ENCODE measurements at regions not wholly inside any gene's neighbourhood (a gene's known extent, or its start where the extent isn't known, plus 50 kb on each side); places are given as distances from the start of the nearest gene placed in this dataset.

- no peak for DNase-seq
These were observed 717.9 kb downstream of the UQCRFS1 start for GRCh38 chr19:28495046-28495445.

- DNase-seq, result no peak
These were observed 718.5 kb downstream of the UQCRFS1 start for GRCh38 chr19:28494461-28494860.

DNA sequence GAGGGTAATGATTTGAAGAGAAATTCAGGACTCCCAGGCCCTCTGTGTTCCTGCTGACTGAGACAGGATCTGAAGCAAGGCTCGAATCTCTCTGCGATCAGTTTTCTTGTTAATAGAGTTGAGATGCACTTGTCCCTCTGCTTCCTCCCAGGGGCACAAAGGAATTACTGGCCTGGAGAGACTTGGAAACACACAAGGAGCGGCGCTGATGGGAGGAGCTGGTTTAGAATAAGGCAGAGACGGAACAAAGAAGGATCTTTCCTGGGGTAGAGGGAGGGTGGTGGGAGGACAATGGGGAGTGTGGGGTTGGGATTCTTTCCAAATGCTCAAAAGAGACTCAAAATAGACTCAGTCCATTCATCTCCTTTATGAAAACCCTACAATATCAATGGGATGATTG is 719.1 kb downstream of the UQCRFS1 start:
- DNase-seq, result no peak

GRCh38 chr19:28492621-28493020 is 720.3 kb downstream of the UQCRFS1 start:
- DNase-seq, result no peak

DNA sequence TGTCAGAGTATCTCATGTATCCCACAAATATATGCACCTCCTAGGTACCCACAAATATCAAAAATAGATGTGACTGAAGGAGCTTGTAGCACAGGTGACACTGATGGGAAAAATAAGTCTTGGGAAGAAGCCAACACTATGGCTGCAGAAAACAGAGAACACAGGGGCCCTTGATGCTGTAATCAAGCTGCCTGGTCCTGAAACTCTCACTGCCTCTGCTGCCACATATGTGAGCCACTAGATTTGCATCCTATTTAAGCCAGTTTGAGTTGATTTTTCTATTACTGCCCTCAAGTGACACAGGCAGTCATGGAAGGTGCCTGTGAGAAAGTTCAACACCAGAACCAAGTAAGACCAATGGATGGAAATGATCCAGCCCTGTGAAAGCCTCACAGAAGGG is 720.8 kb downstream of the UQCRFS1 start:
- no peak for DNase-seq

DNA sequence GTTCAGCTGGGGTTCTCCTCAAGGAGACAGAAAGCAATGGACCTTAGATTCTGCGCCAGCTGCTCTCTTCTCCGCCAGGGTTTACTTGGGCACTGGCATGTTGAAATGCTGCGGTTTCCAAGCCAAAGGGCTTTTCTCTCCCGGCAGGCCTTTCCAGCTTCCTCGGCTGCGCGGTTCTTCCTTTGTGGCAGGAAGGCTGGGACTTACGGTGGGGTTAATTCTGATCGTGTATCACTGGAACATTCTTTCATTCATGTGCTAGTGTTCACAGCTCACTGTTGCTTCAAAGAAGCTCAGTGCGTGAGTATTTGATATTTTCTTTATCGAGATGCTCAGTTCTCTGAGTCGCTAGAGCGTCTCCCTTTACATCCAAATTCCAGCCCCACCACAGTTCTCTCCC is 723.2 kb downstream of the UQCRFS1 start:
- no peak for DNase-seq

DNA sequence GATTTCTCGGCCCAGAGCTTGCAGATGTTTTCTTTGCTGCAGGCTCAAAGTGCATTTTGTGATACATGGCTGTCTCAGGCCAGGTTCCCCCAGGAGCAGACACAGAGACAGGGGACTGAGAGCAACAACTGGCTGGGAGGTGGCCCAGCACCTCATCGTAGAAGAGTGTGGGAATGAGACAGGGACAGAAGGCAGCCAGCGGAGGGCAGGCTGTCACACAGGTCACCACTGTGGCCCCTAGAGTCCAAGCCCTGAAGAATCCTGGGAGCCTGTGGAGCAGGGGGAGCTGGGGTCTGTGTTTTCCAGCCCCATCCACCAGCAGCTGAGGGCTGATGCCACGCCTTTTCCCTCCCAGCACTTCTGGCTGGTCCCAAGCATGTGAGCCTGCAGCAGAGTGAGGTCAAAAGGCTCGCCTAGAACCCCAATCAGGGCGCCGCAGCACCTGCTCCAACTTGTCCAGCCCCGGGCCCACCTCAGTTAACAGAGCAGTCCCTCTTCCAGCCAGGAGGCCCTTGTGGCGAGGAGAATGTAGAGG is 723.8 kb downstream of the UQCRFS1 start:
- DNase-seq, result no peak

DNA sequence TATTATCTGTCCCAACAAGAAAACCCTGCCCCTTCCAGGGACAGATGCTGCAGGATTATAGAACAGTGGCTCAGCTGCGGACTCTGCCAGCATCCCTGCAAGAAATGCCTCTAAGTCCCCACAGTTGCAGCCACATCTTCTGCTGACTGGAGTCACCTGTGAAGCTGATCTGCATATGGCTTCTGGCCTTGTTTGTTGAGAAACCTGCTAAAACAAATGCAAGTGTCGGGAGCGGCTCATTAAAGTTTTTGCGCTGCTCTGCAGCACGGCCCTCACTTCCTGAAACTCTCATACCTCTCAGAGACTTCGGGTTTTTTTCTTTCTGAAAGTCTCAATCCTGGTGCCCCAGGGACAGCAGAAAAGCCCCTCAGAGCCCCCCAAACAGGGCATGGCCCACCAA is 725.0 kb downstream of the UQCRFS1 start:
- no peak for DNase-seq

GRCh38 chr19:28486926-28487325 is 726.0 kb downstream of the UQCRFS1 start:
- DNase-seq, result no peak

DNA sequence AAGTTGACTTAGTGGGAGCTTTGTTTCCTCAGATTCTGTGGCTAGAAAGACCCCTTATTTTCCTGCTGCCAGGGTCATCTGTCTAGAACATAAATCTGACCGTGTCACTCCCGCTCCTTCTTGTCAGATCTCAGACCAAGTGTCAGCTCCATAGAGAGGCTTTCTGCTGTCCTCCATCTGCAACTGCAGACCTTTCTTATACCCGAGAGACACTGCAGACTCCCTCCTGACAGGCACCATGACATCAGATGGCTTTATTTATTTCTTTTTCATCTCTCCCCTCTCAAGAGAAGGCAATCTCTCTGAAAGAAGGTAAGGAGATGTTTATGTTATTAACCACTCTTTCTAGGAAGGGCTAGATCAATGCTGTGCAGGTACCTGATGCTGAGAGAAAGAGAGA is 726.5 kb downstream of the UQCRFS1 start:
- DNase-seq, result no peak

DNA sequence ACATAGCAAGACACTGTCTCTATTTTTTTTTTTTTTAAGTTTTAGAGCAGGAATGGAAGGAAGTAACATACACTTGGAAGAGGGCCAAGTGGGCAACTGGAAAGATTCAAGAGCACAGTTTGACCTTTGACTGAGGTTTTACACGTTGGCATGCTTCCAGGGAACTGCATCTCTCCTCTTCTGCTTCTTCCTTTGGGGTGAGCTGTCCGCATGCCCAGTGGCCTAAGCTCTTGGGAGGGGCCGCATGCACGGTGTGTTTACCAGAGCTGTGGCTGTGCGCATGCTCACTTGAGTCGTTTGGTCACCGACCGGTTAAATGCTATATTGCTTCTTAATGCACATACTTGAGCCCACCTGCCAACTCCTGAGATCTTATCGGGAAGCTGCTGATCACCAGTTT is 727.7 kb downstream of the UQCRFS1 start:
- no peak for DNase-seq

GRCh38 chr19:28483197-28483596 is 729.8 kb downstream of the UQCRFS1 start:
- DNase-seq, result no peak

- no peak for DNase-seq
These were observed 730.7 kb downstream of the UQCRFS1 start for GRCh38 chr19:28482221-28482620.

- no peak for DNase-seq
These were observed 731.3 kb downstream of the UQCRFS1 start for GRCh38 chr19:28481674-28482073.

DNA sequence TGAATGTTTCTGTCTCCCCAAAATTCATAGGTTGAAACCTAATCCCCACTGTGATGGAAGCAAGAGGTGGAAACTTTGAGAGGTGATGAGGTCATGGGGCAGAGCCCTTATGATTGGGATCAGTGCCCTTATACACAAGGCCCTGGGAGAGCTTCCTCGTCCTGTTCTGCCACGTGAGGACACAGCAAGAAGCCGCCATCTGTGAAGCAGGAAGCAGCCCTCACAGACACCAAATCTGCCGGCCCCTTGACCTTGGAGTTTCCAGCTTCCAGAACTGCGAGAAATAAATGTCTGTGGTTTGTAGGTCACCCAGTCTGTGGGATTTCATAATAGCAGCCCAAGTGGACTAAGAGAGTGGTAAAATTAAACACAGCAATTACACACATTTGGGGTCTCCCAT is 737.4 kb downstream of the UQCRFS1 start:
- no peak for DNase-seq

DNA sequence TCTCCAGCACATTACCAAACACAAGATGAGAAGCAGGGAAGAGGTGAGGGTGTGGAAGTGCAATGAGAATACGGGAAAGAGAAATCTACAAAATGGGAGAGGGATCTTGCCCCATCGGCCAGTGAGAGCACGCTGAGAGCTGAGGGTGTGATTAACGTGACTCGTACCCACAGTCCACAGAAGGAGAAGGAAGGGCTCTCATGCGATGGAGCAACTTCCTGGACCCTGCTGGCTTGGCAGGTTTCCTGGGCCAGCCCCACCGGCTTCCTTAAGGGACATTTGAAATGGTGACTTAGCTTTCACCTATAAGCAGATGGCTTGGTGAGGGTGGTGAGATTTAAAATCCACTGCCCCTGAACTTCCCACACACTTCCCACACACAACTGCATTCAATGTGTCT is 740.1 kb downstream of the UQCRFS1 start:
- DNase-seq, result no peak

DNA sequence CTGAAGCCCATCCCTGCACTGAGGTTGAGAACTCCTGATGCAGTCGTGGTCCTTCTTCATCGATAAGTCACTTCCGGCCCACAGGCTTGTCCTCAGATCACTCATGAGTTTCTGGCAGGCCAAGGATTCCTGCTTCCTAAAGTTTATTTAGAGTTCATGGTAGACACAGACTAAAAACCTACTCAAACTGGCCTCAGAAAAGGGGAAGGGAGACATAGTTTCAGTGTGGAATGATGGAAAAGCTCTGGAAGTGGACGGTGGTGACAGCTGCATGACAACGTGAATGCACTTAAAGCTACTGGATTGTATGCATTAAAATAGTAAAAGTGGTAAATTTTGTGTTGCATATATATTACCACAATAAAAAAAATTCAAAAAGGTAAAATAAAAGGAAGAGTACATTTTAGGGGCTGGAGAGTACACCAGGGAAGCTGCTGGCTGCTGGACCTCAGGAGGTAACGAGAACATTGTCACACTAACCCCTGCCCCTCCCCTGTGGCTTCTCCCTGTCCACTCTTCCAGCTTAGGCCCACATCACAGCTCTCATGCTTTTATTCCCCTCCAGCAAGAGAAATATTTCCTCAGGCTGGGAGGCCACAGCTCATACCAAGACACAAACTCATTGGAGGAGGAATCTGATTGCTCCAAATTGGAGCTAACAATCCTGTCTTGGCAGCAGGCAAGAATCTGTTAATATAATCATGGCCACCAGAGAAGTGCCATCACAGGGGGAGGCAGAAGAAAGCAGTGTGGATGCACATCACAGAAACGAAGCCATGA is 741.0 kb downstream of the UQCRFS1 start:
- DNase-seq, result no peak

DNA sequence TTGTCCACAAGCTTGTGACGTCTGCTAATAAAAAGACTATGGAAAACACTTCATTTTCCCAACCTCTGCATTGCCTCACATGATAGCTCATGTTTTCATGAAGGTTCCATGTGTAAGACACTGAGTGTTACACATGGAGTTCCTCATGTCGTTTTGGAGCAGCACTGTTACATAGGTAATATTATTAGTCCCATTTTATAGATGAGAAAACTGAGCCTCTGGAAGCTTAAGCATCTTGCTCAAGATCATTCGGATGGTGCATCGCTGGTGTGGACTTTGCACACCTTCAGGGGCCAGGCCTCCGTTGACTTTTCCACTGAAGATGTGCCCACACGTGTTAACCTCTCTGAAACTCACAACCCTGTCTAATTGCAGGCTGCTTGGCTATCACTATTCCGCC is 743.4 kb downstream of the UQCRFS1 start:
- no peak for DNase-seq

DNA sequence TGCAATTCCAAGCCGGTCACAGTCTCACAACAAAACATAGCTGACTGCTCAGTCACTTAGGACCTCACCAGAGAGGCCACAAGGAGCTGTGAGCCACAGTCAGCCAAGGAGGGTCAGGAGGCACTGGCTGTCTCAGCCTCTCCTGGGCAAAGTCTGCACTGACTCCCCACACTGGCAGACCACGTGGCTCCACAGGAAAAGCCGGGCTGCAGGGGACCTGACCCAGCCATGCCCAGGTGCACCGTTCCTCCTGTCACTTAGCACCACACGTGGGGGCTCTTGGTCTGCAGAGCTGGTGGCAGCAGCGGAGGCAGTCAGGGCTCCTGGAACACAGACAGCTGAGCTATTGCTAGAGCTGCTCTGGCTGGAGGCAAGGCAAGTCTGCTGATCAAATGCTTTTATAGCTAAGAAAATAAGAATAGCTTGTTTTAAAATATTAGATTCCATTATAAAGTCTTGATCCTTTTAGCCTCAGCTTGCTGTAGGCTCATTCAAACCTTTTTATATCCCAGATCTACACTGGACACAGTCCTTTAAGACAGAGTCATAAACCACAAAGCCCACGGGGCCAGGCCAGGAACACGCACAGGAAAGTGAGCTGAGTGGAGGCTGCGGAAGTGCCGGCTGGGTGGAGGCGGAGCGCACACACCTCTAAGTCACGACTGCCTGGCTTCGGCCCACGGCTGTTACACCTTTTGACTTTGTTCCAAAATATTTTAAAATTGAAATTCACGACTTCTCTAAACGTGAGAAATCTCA is 744.1 kb downstream of the UQCRFS1 start:
- no peak for DNase-seq

DNA sequence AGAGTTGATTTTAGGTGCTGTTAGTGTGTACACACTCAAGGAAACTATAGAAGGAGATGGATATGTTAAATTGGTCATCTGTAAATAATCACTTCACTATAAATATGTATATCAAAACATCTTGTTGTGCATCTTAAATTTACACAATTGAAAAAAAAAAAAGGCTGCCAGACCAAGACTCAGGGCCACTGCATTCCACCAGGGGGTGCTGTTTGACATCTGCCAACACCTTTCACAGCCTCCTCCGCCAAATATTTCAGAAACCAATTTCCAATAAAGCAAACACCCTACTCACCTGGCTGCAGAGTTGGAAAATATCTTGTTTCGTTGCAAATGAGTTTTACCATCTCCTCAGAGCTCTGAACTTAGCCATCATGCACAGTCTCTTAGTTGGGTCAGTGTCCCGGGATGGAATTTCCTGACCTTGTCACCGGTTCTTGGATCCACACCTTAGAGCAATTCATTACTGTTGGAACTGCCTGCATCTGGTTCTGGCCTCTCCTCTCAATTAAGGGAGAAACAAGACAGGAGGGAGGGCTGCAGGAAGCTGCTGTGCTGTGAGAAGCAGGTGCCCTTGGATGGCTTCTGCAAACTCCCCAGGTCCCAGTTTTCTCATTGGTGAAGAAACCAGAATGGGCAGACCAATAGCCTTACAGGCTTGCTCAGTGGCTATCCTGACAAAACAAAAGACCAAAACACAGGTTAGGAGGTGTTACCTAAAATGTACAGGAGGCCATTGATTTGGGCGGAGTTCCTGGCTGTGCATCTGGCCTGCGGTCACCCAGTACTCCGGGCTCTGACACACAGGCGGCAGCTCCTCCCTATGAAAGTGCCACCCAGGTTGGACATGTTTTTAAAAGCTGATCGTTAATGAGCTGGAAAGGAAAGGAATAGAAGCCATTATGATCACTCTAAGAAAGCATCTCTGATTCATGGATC is 746.6 kb downstream of the UQCRFS1 start:
- DNase-seq, result no peak

- DNase-seq, result no peak
These were observed 747.4 kb downstream of the UQCRFS1 start for GRCh38 chr19:28465371-28466086.

GRCh38 chr19:28463493-28464053 is 749.4 kb downstream of the UQCRFS1 start:
- DNase-seq, result no peak
